Upper lobe of left lung (tissue), 6 donors: ENCODE measurements at regions not wholly inside any gene's neighbourhood (a gene's known extent, or its start where the extent isn't known, plus 50 kb on each side); places are given as distances from the start of the nearest gene placed in this dataset.

ENCODE experiments used
- ATAC-seq, 2 donors: fragments of 200-7000 bp; cut with Tn5 transposase; one replicate each; pipeline ENCODE4 v1.9.1; 2022; ENCODE audit warnings: mild to moderate bottlenecking in 2 of 2, moderate library complexity in 2 of 2; ENCODE audit not compliant: low FRiP score in 2 of 2
- DNase-seq, 2 donors: peaks; one replicate each; pipeline ENCODE4 v3.0.0-alpha.2; 2019 to 2020
- H3K27ac ChIP-seq, 4 donors: fragments of 200-600 bp; sonication (generic); one replicate each; pipeline ENCODE4 v1.5.1; 2016 to 2019
- H3K27me3 ChIP-seq, 4 donors: fragments of 200-600 bp; sonication (generic); one replicate each; pipeline ENCODE4 v1.5.1; 2017 to 2019
- H3K36me3 ChIP-seq, 4 donors: fragments of 200-600 bp; sonication (generic); one replicate each; pipeline ENCODE4 v1.5.1; 2016 to 2019
- H3K4me1 ChIP-seq, 4 donors: fragments of 200-600 bp; sonication (generic); one replicate each; pipeline ENCODE4 v1.5.1; 2018 to 2019
- H3K4me3 ChIP-seq, 4 donors: fragments of 200-600 bp; sonication (generic); one replicate each; pipeline ENCODE4 v1.5.1; 2017 to 2019; ENCODE audit warnings: mild to moderate bottlenecking in 2 of 4, moderate library complexity in 1 of 4
- H3K9me3 ChIP-seq, 4 donors: fragments of 200-600 bp; sonication (generic); one replicate each; pipeline ENCODE4 v1.5.1; 2018 to 2019
- CTCF ChIP-seq, 6 experiments: fragments of 450-650 bp in 4 of 6; fragments of 200-600 bp in 2 of 6; sonication (generic) in 2 of 6; IDR thresholded peaks; one replicate each; pipeline ENCODE4 v1.5.1; 2016 to 2019; ENCODE audit warnings: antibody characterized with exemption in 6 of 6
- EP300 ChIP-seq, 4 donors: sonication (generic); formaldehyde crosslinking; IDR thresholded peaks; one replicate each; pipeline ENCODE4 v1.5.1; 2017; ENCODE audit warnings: antibody characterized with exemption in 4 of 4, control low read depth in 2 of 4
- POLR2A ChIP-seq, 4 donors: fragments of 450-650 bp; IDR thresholded peaks; one replicate each; pipeline ENCODE4 v1.5.1; 2016 to 2017; ENCODE audit warnings: antibody characterized with exemption in 4 of 4, mild to moderate bottlenecking in 2 of 4
- POLR2AphosphoS5 ChIP-seq, 2 donors: sonication (generic); formaldehyde crosslinking; IDR thresholded peaks; one replicate each; pipeline ENCODE4 v1.5.1; 2017; ENCODE audit warnings: antibody characterized with exemption in 2 of 2
- WGBS, 2 donors: methylation state at CpG; one replicate each; pipeline ENCODE4 v1.1.5; 2017 to 2018; 5-methylcytosine and 5-hydroxymethylcytosine counted together
- donor health status: DM: no; HTN: no; CAD: no; lungs with moderate emphysema.
- donor health status: DM: no; HTN: yes; CAD: no; lungs with severe emphysema.

DNA sequence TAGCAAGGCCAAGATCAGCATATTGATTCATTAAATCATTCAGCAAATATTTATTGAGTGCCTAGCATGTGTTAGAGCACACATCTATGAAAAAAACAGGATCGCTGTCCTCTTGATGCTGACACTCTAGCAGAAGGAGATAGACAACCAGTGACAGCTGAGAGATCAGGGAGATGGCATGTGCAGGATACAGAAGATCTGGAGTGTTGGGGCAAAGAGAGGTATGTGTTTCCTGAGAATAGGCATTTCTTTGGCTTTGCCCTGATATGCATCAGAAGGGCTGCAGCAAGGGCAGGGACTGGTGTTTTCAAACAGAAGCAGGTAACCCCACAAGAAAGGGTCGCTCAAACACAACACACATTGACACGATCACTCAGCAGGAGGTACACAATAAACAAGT lies 423.4 kb downstream of the FOXO1 start:
- TF ChIP-seq CTCF (IDR thresholded peaks at IDR 0.05): no peak
- no peak for TF ChIP-seq POLR2A (IDR thresholded peaks at IDR 0.05)
- no peak for TF ChIP-seq EP300 (IDR thresholded peaks at IDR 0.05)
- TF ChIP-seq POLR2AphosphoS5 (IDR thresholded peaks at IDR 0.05): no peak
- no peak overlapping the region for H3K27ac ChIP-seq
- no peaks in the 10 kb centered on the region for H3K9me3 ChIP-seq
- no peaks in the 10 kb centered on the region for H3K36me3 ChIP-seq
- H3K27me3 ChIP-seq: no peaks in the 10 kb centered on the region
- no peak for ATAC-seq
- no peak for DNase-seq
- H3K4me1 ChIP-seq: no peaks in the 10 kb centered on the region
- H3K4me3 ChIP-seq: no peak overlapping the region
- WGBS, 2 donors: 91 to 98% methylated on average over 3 of the region's 3 CpGs

- no peaks in the 10 kb centered on the region for H3K4me1 ChIP-seq
- H3K4me3 ChIP-seq: no peak overlapping the region
- ATAC-seq (no peak), DNase-seq (no peak)
- H3K9me3 ChIP-seq: no peaks in the 10 kb centered on the region
- no peak overlapping the region for H3K27ac ChIP-seq
- 55 to 57% methylated on average over 3 of the region's 3 CpGs for WGBS, 2 donors
- no peaks in the 10 kb centered on the region for H3K36me3 ChIP-seq
- TF ChIP-seq EP300 (IDR thresholded peaks at IDR 0.05) (no peak), CTCF (IDR thresholded peaks at IDR 0.05) (no peak), POLR2AphosphoS5 (IDR thresholded peaks at IDR 0.05) (no peak), POLR2A (IDR thresholded peaks at IDR 0.05) (no peak)
- H3K27me3 ChIP-seq: no peaks in the 10 kb centered on the region
Measured at GRCh38 chr13:40243982-40244381, 422.5 kb downstream of the FOXO1 start.

- H3K27me3 ChIP-seq: no peaks in the 10 kb centered on the region
- no peaks in the 10 kb centered on the region for H3K4me1 ChIP-seq
- no peaks in the 10 kb centered on the region for H3K9me3 ChIP-seq
- WGBS, 2 donors: 63 to 74% methylated on average over 3 of the region's 3 CpGs
- TF ChIP-seq EP300 (IDR thresholded peaks at IDR 0.05): no peak
- TF ChIP-seq CTCF (IDR thresholded peaks at IDR 0.05): no peak
- no peak for TF ChIP-seq POLR2A (IDR thresholded peaks at IDR 0.05)
- TF ChIP-seq POLR2AphosphoS5 (IDR thresholded peaks at IDR 0.05): no peak
- ATAC-seq: no peak
- no peaks in the 10 kb centered on the region for H3K36me3 ChIP-seq
- no peak overlapping the region for H3K27ac ChIP-seq
- H3K4me3 ChIP-seq: no peak overlapping the region
- DNase-seq: no peak
Measured at GRCh38 chr13:40245567-40245966, 420.9 kb downstream of the FOXO1 start.

DNA sequence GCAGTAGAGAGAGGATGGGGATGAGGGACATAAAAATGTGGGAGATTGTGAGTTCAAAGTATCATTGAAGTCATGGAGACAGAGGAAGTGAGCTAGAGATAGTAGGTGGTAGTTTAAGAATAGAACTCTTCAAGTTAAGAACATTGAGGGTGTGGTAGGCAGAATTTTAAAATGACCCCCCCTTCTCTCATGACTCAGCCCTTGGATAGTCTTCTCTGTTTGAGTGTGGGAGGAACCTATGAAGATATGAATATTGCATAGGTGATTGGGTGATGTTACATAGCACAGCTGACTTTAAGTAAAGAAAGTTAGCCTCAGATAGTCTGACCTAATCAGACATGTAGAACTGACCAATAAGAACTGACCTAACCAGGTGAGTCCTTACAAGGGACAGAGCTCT lies 418.6 kb downstream of the FOXO1 start:
- Histone ChIP-seq H3K27ac (no peak overlapping the region), H3K27me3 (no peaks in the 10 kb centered on the region), H3K4me1 (no peaks in the 10 kb centered on the region), H3K36me3 (no peaks in the 10 kb centered on the region), H3K9me3 (no peaks in the 10 kb centered on the region), H3K4me3 (no peak overlapping the region)
- ATAC-seq: peak in 1 of 2 donors; percentile 82
- TF ChIP-seq POLR2A (IDR thresholded peaks at IDR 0.05) (no peak), CTCF (IDR thresholded peaks at IDR 0.05) (no peak), POLR2AphosphoS5 (IDR thresholded peaks at IDR 0.05) (no peak), EP300 (IDR thresholded peaks at IDR 0.05) (no peak)
- no peak for DNase-seq

- TF ChIP-seq POLR2AphosphoS5 (IDR thresholded peaks at IDR 0.05): no peak
- no peak for TF ChIP-seq POLR2A (IDR thresholded peaks at IDR 0.05)
- no peak for TF ChIP-seq CTCF (IDR thresholded peaks at IDR 0.05)
- no peak for TF ChIP-seq EP300 (IDR thresholded peaks at IDR 0.05)
- H3K36me3 ChIP-seq: no peaks in the 10 kb centered on the region
- WGBS, 2 donors: 47 to 96% methylated on average over 1 of the region's 1 CpG
- ATAC-seq (peak in 1 of 2 donors; percentile 35), DNase-seq (no peak)
- no peaks in the 10 kb centered on the region for H3K4me1 ChIP-seq
- no peaks in the 10 kb centered on the region for H3K9me3 ChIP-seq
- no peak overlapping the region for H3K27ac ChIP-seq
- H3K27me3 ChIP-seq: no peaks in the 10 kb centered on the region
- no peak overlapping the region for H3K4me3 ChIP-seq
Measured at GRCh38 chr13:40251343-40252032, 415.0 kb downstream of the FOXO1 start.
